MM.1S (cell line): ENCODE measurements at regions not wholly inside any gene's neighbourhood (a gene's known extent, or its start where the extent isn't known, plus 50 kb on each side); places are given as distances from the start of the nearest gene placed in this dataset.
A peak's percentile ranks its signal among the peaks of the same experiment; 100 is the strongest.

Source experiments
- DNase-seq: peaks from one replicate; pipeline ENCODE4 v3.0.0-alpha.2; 2015
- H2AFZ ChIP-seq: fragments of 300-600 bp; sonication (generic); 2 replicates; pipeline ENCODE4 v1.6.0; 2016; ENCODE audit warnings: antibody characterized with exemption, low read length
- H3F3A ChIP-seq: fragments of 300-600 bp; sonication (generic); 2 replicates; pipeline ENCODE4 v1.6.1; 2016; ENCODE audit warnings: mild to moderate bottlenecking, antibody characterized with exemption, low read length, moderate library complexity, mixed read lengths; ENCODE audit not compliant: insufficient read depth
- H3K27ac ChIP-seq: fragments of 300-600 bp; sonication (generic); 2 replicates; pipeline ENCODE4 v1.5.1; 2016; ENCODE audit warnings: mild to moderate bottlenecking, low read length
- H3K27me3 ChIP-seq: fragments of 300-600 bp; sonication (generic); replicated peaks from 2 replicates; pipeline ENCODE4 v1.6.0; 2016; ENCODE audit warnings: low read length; ENCODE audit not compliant: insufficient read depth
- H3K36me3 ChIP-seq: fragments of 300-600 bp; sonication (generic); replicated peaks from 2 replicates; pipeline ENCODE4 v1.6.1; 2016; ENCODE audit warnings: mild to moderate bottlenecking, low read length, mixed read lengths; ENCODE audit not compliant: insufficient read depth
- H3K4me1 ChIP-seq: fragments of 300-600 bp; sonication (generic); 2 replicates; pipeline ENCODE4 v1.6.1; 2016; ENCODE audit warnings: low read length, mixed read lengths
- H3K4me2 ChIP-seq: fragments of 300-600 bp; sonication (generic); 2 replicates; pipeline ENCODE4 v1.6.0; 2016; ENCODE audit warnings: low read depth, low read length
- H3K4me3 ChIP-seq: fragments of 300-600 bp; sonication (generic); 2 replicates; pipeline ENCODE4 v1.5.1; 2016; ENCODE audit warnings: low read length, mixed read lengths
- H3K79me2 ChIP-seq: fragments of 300-600 bp; sonication (generic); 2 replicates; pipeline ENCODE4 v1.6.1; 2016; ENCODE audit warnings: mixed run types, low read length, mixed read lengths
- H3K9ac ChIP-seq: fragments of 300-600 bp; sonication (generic); 2 replicates; pipeline ENCODE4 v1.6.1; 2016; ENCODE audit warnings: low read length, mixed read lengths
- H3K9me2 ChIP-seq: fragments of 300-600 bp; sonication (generic); replicated peaks from 2 replicates; pipeline ENCODE4 v1.6.1; 2016; ENCODE audit warnings: mild to moderate bottlenecking, low read length, mixed read lengths; ENCODE audit not compliant: insufficient read depth
- H3K9me3 ChIP-seq: fragments of 300-600 bp; sonication (generic); replicated peaks from 2 replicates; pipeline ENCODE4 v1.6.1; 2016; ENCODE audit warnings: mild to moderate bottlenecking, low read length, mixed read lengths; ENCODE audit not compliant: insufficient read depth
- H4K20me1 ChIP-seq: fragments of 300-600 bp; sonication (generic); 2 replicates; pipeline ENCODE4 v1.6.1; 2016; ENCODE audit warnings: mild to moderate bottlenecking, low read length, moderate library complexity, mixed read lengths; ENCODE audit not compliant: insufficient read depth
- CTCF ChIP-seq: fragments of 300-600 bp; sonication (generic); IDR thresholded peaks from 2 replicates; pipeline ENCODE4 v1.5.1; 2016; ENCODE audit warnings: antibody characterized with exemption, low read length, mixed read lengths
- EZH2 ChIP-seq: fragments of 300-600 bp; sonication (generic); optimal IDR thresholded peaks from 2 replicates; pipeline ENCODE3; 2017; ENCODE audit warnings: low read depth, mild to moderate bottlenecking, antibody characterized with exemption, low read length, mixed read lengths
- EZH2phosphoT487 ChIP-seq: fragments of 300-600 bp; sonication (generic); IDR thresholded peaks from 2 replicates; pipeline ENCODE4 v1.6.1; 2018; ENCODE audit warnings: antibody characterized with exemption, low read length

- H2AFZ ChIP-seq, result no peak overlapping the region
- no peaks in the 10 kb centered on the region for H3F3A ChIP-seq
- peaks cover 9% of the 10 kb centered on the region for H3K4me1 ChIP-seq
- H4K20me1 ChIP-seq, result no peaks in the 10 kb centered on the region
- no peaks in the 10 kb centered on the region for H3K27me3 ChIP-seq
- no peak for DNase-seq
- H3K9me2 ChIP-seq, result no peaks in the 10 kb centered on the region
- H3K79me2 ChIP-seq, result no peaks in the 10 kb centered on the region
- H3K36me3 ChIP-seq, result no peaks in the 10 kb centered on the region
- H3K9me3 ChIP-seq, result no peaks in the 10 kb centered on the region
- no peak overlapping the region for H3K27ac ChIP-seq
- TF ChIP-seq EZH2 (no peak), CTCF (no peak), EZH2phosphoT487 (no peak)
- H3K9ac ChIP-seq, result no peak overlapping the region
- H3K4me3 ChIP-seq, result no peak overlapping the region
- no peak overlapping the region for H3K4me2 ChIP-seq
Observed at GRCh38 chr12:93180566-93180965, 197.2 kb upstream of the NUDT4 start.

- no peak for TF ChIP-seq EZH2
- TF ChIP-seq EZH2phosphoT487, result no peak
- TF ChIP-seq CTCF, result no peak
- Histone ChIP-seq H3K4me2 (no peak overlapping the region), H3K9ac (no peak overlapping the region), H3K9me3 (no peaks in the 10 kb centered on the region), H3K4me1 (peaks cover 9% of the 10 kb centered on the region), H3F3A (no peaks in the 10 kb centered on the region), H3K4me3 (no peak overlapping the region), H3K79me2 (no peaks in the 10 kb centered on the region), H2AFZ (no peak overlapping the region), H3K27ac (no peak overlapping the region), H3K36me3 (no peaks in the 10 kb centered on the region), H4K20me1 (no peaks in the 10 kb centered on the region), H3K27me3 (no peaks in the 10 kb centered on the region), H3K9me2 (no peaks in the 10 kb centered on the region)
- no peak for DNase-seq
Observed at GRCh38 chr12:93181409-93181965, 196.2 kb upstream of the NUDT4 start.

- no peak overlapping the region for H3K27ac ChIP-seq
- DNase-seq, result no peak
- no peaks in the 10 kb centered on the region for H3K9me3 ChIP-seq
- H2AFZ ChIP-seq, result peak overlapping the region; percentile 61
- peak overlapping the region; percentile 7 for H3K4me2 ChIP-seq
- no peak overlapping the region for H3K9ac ChIP-seq
- H3K9me2 ChIP-seq, result no peaks in the 10 kb centered on the region
- no peaks in the 10 kb centered on the region for H4K20me1 ChIP-seq
- H3K4me3 ChIP-seq, result no peak overlapping the region
- H3K36me3 ChIP-seq, result no peaks in the 10 kb centered on the region
- no peak for TF ChIP-seq EZH2phosphoT487
- TF ChIP-seq EZH2, result no peak
- no peak for TF ChIP-seq CTCF
- H3F3A ChIP-seq, result no peaks in the 10 kb centered on the region
- no peaks in the 10 kb centered on the region for H3K27me3 ChIP-seq
- H3K79me2 ChIP-seq, result no peaks in the 10 kb centered on the region
- peaks cover 9% of the 10 kb centered on the region for H3K4me1 ChIP-seq
Observed at GRCh38 chr12:93183940-93184671, 193.6 kb upstream of the NUDT4 start.
